GM23248 (cell line): ENCODE measurements at regions not wholly inside any gene's neighbourhood (a gene's known extent, or its start where the extent isn't known, plus 50 kb on each side); places are given as distances from the start of the nearest gene placed in this dataset.

ENCODE experiments used
- EZH2 ChIP-seq: fragments of 200-600 bp; sonication (generic); IDR thresholded peaks from 2 replicates; pipeline ENCODE4 v1.6.1; 2018; ENCODE audit warnings: antibody characterized with exemption, mild to moderate bottlenecking; ENCODE audit not compliant: insufficient read depth, poor library complexity, severe bottlenecking
- EZH2phosphoT487 ChIP-seq: fragments of 200-600 bp; sonication (generic); IDR thresholded peaks from 2 replicates; pipeline ENCODE4 v1.6.1; 2018; ENCODE audit warnings: antibody characterized with exemption, moderate library complexity, mild to moderate bottlenecking, low read depth; ENCODE audit not compliant: insufficient read depth

DNA sequence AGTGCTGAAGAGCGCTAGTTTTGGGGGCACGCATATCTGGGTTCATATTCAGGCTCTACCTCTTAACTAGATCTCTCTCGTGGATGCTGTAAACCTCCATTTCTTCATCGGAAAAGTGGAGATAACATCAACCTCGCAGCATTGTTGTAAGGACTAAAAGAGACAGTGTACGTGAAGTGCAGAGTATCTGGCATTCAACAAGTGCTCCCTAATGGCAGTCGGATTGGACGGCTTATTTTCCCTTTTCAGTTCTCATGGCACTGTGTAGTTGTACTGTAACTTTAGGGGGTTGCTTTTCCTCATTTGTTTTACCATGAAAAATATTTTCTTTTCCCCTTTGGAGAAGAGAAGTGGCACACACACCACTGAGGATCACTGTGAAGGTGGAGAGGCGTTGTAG is 51.4 kb upstream of the ESX1 start:
- TF ChIP-seq EZH2 = no peak
- TF ChIP-seq EZH2phosphoT487 = no peak
